HG03103 (cell line): ENCODE measurements at regions not wholly inside any gene's neighbourhood (a gene's known extent, or its start where the extent isn't known, plus 50 kb on each side); places are given as distances from the start of the nearest gene placed in this dataset.

Source experiments
- ATAC-seq: cut with Tn5 transposase; IDR thresholded peaks from one replicate; pipeline ENCODE4 v1.9.1; 2021; ENCODE audit warnings: low read depth; ENCODE audit not compliant: unreplicated experiment

DNA sequence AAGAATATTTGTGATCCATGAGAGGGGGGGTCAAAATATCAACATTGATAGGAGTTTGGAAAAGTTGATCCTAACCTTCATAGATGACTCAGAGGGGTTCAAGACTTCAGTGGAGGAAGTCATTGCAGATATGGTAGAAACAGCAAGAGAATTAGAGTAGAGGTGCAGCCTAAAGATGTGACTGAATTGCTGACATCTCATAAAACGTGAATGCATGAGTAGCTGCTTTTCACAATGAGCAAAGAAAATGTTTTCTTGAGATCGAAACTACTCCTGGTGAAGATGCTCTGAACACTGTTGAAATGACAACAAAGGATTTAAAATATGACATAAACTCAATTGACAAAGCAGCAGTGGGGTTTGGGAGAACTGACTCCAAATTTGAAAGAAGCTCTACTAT is 700.7 kb upstream of the FZD8 start:
- ATAC-seq = no peak

DNA sequence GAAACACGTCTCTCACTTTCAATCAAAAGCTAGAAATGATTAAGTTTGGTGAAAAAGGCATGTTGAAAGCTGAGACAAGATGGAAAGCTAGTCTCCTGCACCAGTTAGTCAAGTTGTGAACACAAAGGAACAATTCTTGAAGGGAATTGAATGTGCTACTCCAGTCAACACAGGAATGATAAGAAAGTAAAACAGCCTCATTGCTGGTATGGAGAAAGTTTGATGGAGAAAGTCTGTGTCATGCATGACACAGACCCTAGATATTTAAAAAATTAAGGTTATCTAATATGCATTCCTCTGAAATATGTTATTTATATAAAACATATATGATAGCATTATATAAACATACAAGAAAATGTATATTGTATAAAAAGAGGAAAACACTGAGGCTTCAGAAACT is 699.4 kb upstream of the FZD8 start:
- ATAC-seq = no peak

- ATAC-seq = no peak
Measured at GRCh38 chr10:36336315-36336714, 694.2 kb upstream of the FZD8 start.

- ATAC-seq = no peak
Measured at GRCh38 chr10:36333446-36333845, 691.4 kb upstream of the FZD8 start.

DNA sequence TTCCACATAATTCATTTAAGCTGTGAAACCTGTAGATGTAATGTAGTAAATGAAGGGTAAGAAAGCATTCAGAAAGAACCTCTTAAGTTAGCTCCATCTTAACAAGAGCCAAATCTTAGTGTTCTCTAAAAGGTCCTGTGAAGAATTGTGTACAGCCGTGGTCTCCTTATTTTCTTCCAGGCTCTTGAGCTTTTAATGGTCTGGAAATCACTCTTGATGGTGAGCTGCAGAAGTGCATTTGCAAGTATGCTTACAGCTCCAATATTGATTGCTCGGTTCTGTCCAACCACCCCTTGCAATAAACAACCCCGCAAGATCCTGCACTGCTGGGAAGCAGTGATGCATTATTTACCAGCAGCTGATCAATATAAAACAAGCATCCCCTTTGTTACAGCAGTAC is 690.8 kb upstream of the FZD8 start:
- no peak for ATAC-seq

DNA sequence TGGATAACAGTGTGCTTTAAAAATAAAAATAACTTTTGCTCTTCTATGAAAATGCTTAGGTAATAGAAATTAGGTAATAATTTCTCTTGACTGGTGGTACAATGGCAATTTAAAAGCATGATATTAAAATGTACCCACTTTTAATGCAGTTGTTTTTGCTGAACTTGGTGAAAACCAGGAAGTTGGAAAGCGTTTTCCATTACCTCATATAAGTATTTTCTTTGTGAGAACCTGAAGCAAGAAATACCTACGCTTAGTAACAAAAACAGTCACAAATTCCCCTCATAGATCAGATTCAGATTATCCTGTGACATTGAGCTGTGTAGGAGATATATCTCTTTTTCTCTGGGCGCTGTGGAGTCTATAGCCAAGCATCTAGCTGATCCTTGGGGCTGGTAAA is 689.0 kb upstream of the FZD8 start:
- no peak for ATAC-seq

- ATAC-seq = no peak
Measured at GRCh38 chr10:36325815-36326214, 683.7 kb upstream of the FZD8 start.

- ATAC-seq = no peak
Measured at GRCh38 chr10:36324831-36325230, 682.7 kb upstream of the FZD8 start.

GRCh38 chr10:36313142-36313541 is 671.0 kb upstream of the FZD8 start:
- no peak for ATAC-seq

- ATAC-seq = no peak
Measured at GRCh38 chr10:36303896-36304295, 661.8 kb upstream of the FZD8 start.

DNA sequence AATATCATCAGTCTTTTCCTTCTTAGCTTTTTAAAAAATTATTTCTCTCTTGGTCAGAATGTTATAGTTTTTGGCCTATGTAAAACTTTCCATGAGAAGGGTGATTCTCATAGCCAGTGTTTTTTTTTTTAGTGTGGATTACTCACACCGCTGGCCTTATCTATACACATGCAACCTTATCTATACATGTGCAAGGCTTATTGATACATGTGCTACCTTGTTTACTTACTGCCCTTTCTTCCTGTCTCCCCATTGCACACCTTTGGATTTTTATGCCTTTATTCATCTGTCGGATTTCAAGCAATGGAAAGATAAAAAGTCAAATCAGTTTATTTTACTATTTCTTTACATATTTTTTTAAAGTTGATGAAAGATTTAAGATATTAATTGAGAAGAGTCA is 660.0 kb upstream of the FZD8 start:
- no peak for ATAC-seq

DNA sequence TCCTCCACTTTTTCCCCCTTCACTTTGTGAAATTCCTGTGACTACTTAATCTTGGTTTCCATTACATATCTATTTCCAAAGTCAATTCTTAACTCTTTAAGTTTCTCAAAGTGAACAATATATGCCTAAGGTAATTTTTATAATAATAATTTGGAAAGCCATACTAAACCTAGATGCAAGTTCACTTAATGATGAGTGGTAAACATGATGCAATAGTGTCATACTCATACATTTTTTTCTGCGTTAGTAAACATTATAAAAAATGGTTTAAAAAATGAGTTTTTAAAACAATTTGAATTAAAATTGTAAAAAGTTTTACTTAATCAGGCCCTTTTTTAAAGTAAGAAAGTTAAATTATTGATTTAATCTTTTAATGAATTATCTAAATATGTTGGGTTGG is 659.4 kb upstream of the FZD8 start:
- ATAC-seq = no peak

DNA sequence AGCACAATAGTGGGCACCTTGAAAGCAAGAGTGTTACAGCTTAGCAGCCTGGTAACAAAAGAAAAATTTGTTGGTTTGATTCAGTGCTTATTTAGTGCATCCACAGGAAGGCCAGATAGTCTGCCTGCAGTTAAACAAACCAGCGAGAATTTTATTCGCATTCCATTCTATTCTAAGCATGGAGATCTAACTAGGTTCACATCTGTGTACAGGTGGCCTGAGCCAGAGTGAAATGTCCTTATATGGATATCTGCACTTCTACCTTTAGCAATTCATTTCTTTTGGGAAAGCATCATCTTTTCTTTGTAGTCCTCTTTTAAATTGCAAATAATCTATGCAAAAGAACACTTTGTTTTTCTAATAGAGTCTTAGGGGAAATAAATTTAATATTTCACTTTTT is 659.0 kb upstream of the FZD8 start:
- no peak for ATAC-seq

GRCh38 chr10:36283827-36284226 is 641.7 kb upstream of the FZD8 start:
- no peak for ATAC-seq

DNA sequence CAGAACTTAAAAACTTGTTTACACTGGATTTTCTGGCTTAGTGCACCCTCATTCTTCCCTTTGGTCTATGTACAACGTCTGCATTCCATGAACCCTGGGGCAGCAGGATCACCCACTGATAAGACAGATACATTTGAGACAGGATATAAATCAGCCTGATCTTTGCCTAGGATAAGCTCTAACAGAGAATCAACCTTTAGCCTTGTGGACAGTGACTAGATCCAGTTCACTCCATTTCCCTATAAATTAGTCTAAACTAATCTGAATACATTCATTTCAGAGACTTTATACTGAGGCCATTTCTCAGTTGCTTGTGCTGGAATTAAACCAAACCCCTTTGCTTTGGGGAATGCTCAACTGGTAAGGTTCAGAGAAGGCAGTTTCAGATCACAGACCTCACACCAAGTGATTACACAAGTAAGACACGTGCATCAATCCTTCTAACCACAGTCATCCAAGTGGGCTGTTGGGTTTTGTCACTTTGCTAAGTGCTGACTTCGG is 639.8 kb upstream of the FZD8 start:
- ATAC-seq = no peak

GRCh38 chr10:36280890-36281499 is 638.9 kb upstream of the FZD8 start:
- ATAC-seq = no peak

GRCh38 chr10:36280321-36280741 is 638.2 kb upstream of the FZD8 start:
- no peak for ATAC-seq

DNA sequence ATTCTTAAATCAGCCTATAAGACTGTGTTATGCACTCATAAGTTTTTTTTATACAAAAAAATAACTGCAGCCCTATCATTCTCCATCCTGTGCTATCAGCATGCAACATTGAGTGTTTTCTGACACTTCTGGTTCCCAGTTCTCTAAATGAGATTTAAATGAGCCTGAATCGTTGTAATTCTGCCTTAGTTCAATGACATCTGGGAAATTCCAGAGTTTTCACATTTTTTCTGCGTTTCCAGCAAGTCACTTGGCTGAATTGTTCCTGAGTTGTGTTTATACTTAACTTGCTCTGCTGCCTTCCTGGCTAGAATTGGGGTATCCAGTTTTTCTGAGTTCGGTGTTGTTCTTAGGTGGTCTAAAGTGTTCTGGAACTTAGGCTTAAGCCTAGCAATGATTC is 636.1 kb upstream of the FZD8 start:
- no peak for ATAC-seq

GRCh38 chr10:36277459-36277858 is 635.4 kb upstream of the FZD8 start:
- no peak for ATAC-seq

DNA sequence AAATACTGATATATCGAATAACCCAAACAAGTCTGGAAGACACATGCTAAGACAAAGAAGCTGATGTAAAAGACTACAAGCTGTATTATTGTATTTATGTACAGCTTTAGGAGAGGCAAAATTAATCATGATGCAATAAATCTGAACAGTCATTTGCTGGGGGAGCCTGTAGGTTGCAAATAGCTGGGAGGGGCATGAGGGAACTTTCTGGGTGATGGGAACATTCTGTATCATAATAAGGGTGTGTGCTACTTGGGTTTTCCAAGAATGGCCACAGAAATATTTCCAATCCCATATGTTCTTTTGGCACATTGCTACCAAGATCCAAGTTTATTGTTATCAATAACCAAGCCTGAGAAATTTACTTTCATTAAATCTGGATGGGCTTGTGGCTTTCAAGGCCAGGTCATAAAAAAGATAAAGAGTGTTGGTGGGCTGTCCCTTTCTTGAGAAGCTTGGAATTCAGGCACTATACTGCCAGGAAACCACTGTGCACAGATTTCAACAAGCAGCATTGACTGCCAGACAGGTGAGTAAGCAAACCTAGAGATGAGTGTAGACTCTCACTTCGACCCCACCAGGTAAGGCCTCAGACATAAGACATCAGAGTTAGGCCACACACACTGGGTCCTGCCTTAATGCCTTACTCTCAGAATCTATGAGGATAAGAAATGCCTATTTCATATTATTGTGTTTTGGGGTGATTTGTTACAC is 629.7 kb upstream of the FZD8 start:
- ATAC-seq = no peak

DNA sequence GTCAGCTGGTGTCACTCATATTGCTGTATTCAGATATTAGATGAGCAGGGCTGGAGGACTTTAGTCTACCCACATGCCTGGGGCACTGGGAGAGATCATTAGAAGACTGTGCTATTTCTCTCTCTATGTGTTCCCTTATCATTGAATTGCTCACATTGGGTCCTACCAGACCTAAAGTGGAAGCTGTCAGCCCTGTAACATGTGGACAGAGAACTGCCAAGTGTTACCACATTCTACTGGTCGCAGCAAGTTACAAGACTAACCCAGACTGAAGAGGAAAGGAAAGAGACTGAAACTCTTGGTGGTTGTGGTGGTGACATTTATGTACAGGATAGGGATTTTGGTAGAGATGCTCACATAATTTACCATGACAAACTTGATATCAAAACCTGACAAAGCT is 627.1 kb upstream of the FZD8 start:
- ATAC-seq = no peak

GRCh38 chr10:36266923-36267322 is 624.8 kb upstream of the FZD8 start:
- no peak for ATAC-seq
